NCI-H146 (cell line): ENCODE measurements at regions not wholly inside any gene's neighbourhood (a gene's known extent, or its start where the extent isn't known, plus 50 kb on each side); places are given as distances from the start of the nearest gene placed in this dataset.
"Not testable (repeated sequence)": the region's sequence is repeated elsewhere in the genome, so short reads cannot be mapped to it uniquely, and the experiment has no call there.

ENCODE experiments used
- DNase-seq: peaks from one replicate; lab custom pipeline; 2025; lab: John Stamatoyannopoulos, UW

DNA sequence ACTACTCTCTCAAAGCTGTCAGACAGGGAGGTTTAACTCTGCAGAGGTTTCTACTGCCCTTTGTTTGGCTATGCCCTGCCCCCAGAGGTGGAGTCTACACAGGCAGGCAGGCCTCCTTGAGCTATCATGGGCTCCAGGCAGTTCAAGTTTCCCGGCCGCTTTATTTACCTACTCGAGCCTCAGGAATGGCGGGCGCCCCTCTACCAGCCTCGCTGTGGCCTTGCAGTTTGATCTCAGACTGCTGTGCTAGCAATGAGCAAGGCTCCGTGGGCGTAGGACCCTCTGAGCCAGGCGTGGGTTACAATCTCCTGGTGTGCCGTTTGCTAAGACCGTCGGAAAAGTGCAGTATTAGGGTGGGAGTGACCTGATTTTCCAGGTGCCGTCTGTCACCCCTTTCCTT lies 124.3 kb downstream of the PTCHD1 start:
- DNase-seq = not testable (repeated sequence)

- no peak for DNase-seq
Measured at GRCh38 chrX:23465105-23465791, 130.6 kb downstream of the PTCHD1 start.

DNA sequence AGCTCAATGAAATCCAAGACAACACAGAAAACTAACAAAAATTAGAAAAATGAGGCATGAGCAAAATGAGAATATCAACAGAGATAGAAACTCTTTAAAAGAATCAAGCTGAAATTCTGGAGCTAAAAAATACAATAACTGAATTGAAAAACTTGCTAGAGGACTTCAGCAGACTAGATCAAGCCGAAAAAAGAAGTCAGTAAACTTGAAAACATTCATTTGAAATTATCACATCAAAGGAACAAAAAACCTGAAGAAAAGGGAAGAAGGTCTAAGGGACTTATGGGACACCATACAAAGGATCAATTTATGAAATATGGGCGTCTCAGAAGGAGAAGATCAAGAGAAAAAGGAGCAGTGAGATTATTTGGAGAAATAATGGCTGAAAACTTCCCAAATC lies 131.3 kb downstream of the PTCHD1 start:
- DNase-seq = no peak

- no peak for DNase-seq
Measured at GRCh38 chrX:23478056-23478455, 143.4 kb downstream of the PTCHD1 start.

DNA sequence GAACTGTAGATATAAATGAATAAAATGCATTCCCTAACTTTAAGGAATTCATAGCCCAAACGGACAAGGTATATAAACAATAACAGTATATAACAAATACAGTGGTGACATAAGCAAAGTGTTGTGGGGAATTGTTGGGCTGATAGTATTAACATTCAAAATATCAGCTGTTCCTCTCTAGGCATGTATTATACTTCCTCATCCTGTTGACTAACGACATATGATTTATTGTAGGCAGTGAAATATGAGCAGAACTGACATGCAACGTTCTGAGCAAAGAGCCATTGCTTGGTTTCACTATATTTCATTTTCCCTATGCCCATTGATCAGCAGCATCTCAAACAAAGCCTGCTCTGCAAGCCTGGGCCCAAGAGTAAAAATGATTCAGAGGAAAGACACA lies 143.9 kb downstream of the PTCHD1 start:
- no peak for DNase-seq

GRCh38 chrX:23482561-23482960 lies 147.9 kb downstream of the PTCHD1 start:
- no peak for DNase-seq

GRCh38 chrX:23483396-23483795 lies 148.7 kb downstream of the PTCHD1 start:
- no peak for DNase-seq

DNA sequence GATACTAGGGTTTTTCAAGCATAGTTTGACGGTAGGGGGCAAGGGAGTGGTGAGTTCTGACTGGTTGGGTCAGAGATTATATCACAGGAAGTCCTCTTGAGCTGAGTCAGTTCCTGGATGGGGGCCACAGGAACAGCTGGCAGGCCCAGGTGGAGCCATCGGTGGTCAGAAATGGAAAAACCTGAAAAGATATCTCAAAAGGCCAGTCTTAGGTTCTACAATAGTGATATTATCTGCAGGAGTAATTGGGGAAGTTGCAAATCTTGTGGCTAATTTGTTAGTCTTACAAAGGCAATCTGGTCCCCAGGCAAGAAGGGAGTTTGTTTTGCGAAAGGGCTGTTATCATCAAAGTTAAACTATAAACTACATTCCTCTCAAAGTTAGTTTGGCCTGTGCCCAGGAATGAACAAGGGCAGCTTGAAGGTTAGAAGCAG lies 159.3 kb downstream of the PTCHD1 start:
- no peak for DNase-seq

DNA sequence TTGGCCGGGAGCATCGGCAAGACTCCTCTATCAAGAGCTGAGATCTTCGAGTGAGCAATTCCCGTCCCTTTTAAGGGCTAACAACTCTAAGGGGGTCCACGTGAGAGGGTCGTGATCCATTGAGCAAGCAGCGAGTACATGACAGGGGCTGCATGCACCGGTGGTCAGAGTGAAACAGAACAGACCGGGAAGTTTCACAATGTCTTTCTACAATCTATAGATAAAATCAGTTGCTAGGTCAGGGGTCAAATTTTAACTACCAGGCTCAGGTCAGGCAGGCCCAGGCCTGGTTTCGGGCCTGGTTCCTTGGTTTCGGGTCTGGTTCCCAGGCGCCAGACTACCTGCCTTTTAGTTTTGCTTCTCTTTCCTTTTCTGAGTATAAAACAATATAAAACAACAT lies 160.1 kb downstream of the PTCHD1 start:
- DNase-seq = no peak

DNA sequence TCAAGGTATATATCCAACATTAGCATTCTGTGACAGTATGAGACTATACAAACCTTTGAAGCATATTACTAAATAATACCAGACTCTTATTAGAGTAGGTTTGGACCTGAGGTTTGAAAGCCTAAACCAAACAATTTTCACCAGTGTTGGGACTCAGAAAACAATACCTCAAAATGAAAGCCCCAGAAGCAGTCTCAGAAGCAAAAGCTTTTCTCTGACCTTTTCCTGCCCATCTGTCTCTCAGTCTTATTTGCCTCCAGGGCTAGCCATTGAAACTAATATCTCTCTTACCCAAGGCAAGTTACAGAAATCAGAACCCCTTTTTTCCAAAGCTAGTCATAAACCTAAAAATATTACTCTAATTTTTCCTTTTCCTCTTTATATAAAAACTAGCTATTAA lies 163.3 kb downstream of the PTCHD1 start:
- DNase-seq = no peak

GRCh38 chrX:23501974-23502373 lies 165.3 kb upstream of the PRDX4 start:
- no peak for DNase-seq

DNA sequence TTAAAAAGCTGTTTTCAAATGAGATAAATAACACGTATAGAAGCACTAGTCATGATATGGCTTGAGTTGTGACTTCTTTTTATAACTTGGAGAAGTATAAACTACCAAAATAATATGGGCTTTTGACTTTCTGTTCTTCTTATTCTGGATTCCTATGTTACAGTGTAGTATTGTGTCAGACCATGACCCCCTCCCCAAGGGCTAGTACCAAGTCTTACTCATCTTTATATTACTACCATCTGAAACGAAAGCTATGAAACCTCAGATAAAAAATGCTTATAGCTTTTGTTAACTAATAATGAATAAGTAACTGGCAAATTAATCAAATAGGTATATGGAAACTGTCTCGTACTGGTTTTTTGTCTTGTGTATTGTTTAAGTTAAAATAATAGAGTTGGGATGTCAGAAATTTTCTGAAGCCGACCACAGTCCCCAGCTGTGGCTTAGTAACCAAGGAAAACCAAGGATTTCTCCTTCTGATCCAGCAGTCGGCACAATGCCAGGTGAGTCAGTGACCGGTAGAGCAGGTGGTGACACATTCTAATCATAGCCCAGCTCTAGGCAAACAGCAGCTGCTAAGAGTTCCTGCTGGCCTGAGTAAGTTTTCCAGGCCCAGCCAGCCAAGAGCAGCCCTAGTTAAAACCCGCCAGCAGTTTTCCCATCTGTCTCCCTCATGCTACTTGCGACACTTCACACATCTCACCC lies 163.3 kb upstream of the PRDX4 start:
- peak; percentile 91 for DNase-seq

GRCh38 chrX:23504540-23504884 lies 162.8 kb upstream of the PRDX4 start:
- DNase-seq = no peak

- DNase-seq = no peak
Measured at GRCh38 chrX:23504895-23505294, 162.4 kb upstream of the PRDX4 start.

DNA sequence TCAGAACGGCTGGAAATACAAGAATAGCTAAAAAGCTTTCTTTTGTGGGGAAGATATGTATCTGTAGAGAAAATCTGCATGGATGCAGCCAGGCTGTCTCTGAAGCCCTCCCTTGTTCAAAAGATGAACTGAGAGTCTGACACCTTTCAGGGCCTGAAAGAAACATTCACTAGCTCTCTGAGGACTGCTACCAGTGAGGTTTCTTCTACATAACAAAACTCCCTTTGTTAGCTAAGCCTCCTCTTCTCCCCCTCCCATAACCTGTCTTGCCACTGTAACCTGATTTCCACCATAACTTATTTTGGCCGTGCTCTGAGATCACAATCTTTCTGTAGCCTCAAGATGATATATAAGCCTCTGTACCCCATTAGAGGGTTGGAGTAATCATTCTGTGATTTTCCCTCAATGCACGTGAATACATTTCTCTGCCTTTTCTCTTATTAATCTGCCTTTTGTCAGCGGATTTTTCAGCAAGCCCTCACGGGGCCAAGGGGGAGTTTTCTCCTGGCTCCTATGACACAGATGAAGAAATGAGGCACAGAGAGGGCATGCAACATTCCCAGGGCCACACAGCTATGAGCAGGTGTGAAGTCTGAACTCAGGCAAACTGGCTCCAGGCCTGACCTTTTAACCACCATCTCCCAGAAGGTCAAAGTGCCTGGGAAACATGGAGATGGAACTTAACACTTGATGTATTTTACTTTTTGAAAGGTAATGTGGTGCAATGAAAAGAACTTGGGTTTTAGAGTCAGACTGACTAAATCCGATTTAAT lies 161.6 kb upstream of the PRDX4 start:
- no peak for DNase-seq

- no peak for DNase-seq
Measured at GRCh38 chrX:23509256-23509655, 158.0 kb upstream of the PRDX4 start.

DNA sequence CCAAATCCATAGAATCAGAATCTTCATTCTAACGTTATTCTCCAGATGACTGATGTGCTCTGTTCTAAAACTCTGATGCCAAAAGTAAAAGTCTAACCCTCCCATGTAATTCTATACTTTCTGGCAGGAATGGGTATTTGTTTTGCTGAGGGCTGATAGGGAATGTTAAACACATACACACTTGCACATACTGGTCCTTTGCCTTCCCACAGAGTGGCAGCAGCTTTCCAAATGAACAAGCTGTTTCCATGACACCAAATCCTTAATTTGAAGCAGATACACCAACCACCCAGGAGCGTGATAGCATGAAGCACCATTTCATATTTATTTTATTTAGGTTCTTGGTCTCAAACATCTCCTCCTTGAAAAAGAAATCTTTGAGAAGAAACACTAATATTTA lies 155.5 kb upstream of the PRDX4 start:
- DNase-seq = no peak

- no peak for DNase-seq
Measured at GRCh38 chrX:23513121-23513520, 154.2 kb upstream of the PRDX4 start.

DNA sequence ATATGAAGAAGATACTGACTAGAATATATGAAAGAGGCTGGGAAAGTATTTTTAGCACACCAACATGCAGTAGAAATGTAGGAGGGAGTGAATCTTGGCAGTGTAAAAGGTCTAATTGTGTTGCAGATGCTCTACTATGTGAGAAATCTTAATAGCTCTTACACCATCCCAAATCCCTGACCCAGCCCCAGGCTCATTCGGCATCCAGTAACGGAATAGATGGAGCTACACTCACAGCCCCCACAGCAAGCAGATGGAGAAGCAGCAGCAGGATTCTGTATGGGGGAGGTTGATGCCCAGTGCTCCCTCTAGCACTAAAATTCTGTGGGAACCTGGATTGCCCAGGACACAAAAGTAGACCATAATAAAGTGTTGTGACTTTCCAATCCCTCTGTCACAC lies 153.2 kb upstream of the PRDX4 start:
- no peak for DNase-seq

DNA sequence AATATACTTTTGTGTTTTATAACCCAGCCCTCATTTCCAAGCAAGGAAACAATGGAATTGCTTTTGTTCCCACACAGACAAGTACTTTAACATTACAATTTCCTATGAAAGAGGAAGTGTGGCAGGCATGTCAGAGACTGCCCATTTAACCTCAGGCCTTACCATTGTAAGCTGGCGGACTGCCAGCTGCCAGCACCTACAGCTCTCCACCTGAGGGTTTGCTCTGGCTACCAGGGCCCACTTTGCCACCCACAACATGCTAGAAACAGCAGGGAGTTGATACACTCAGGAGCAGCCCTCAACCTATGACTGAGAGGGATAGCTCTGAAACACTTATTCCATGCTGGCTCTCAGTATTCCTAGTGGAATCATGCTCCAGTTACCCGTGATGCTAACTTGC lies 152.3 kb upstream of the PRDX4 start:
- no peak for DNase-seq

- not testable (repeated sequence) for DNase-seq
Measured at GRCh38 chrX:23523026-23523657, 144.2 kb upstream of the PRDX4 start.

- no peak for DNase-seq
Measured at GRCh38 chrX:23524467-23524866, 142.8 kb upstream of the PRDX4 start.

- no peak for DNase-seq
Measured at GRCh38 chrX:23525531-23525930, 141.8 kb upstream of the PRDX4 start.
